Caki2 (cell line): ENCODE measurements at regions not wholly inside any gene's neighbourhood (a gene's known extent, or its start where the extent isn't known, plus 50 kb on each side); places are given as distances from the start of the nearest gene placed in this dataset.
"Not testable (repeated sequence)": the region's sequence is repeated elsewhere in the genome, so short reads cannot be mapped to it uniquely, and the experiment has no call there.

Experiments used
- DNase-seq: peaks from one replicate; pipeline ENCODE4 v3.0.0-alpha.2; 2015; ENCODE audit warnings: low read depth
- in situ Hi-C: cut with HindIII; loops from 2 replicates; pipeline ENCODE4 v1.10.0; 2016; ENCODE audit warnings: low sequenced_read_pairs, low pct_unique_long_range_greater_than_20kb, mixed read lengths

DNA sequence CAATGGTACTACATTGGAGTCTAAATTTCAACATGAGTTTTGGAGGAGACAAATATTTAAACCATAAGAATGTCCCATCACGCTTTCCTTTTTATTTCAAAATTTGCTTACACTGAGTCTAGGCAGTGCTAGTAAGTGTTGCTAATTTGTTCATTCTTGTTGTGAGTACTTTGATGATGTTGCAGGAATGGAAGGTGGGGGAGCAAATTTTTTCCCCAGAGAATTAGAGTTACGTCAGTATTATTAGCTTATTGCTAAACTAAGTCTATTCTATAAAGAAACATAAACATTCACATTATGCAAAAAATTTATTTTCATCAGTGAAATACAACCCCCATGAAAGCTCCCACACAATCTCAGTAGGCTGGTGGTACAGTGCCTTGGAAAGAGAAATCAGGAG, 88.0 kb downstream of the BLID start:
- in situ Hi-C loops: no loop called here

DNA sequence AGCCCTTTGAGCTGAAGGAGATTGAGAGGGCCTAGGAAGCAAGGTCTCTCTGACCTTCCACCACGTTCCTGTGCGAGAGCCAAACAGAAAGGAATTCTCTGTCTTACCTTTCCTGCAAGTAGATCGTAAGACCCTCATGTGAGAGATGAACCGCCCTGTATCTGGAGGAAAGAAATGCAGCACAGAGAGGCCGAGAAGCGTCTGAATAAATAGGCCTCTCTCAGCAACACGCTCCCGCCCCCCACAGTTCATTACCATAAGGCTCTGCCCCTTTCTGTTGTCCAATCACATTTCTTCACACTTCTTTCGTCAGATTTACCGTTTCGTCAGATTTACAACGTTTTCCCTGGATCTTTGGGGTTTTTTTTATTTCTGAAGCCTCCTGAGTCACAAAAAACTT, 90.3 kb downstream of the BLID start:
- in situ Hi-C loops: no loop called here
- DNase-seq: no peak

More for the DNA sequence above, 88.0 kb downstream of the BLID start:
- DNase-seq: no peak

- DNase-seq: no peak
- in situ Hi-C loops: no loop called here
Measured at GRCh38 chr11:122024278-122024677, 91.7 kb downstream of the BLID start.

DNA sequence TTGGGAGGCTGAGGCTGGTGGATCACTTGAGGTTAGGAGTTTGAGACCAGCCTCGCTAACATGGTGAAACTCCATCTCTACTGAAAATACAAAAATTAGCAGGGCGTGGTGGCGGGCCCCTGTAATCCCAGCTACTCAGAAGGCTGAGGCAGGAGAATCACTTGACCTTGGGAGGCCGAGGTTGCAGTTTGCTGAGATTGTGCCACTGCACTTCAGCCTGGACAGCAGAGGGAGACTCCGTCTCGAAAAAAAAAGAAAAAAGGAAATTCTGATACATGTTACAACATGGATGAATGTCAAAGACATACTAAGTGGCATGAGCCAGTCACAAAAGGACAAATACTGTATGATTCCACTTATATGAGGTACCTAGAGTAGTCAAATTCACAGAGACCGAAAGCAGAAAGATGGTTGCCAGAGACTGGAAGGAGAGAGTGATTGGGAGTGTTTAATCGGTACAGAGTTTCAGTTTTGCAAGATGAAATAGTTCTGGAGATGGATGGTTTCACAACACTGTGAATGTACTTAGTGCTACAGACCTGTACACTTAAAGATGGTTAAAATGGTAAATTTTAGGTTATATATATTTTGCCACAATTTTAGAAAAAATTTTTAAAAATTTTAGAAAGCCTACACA, 92.3 kb downstream of the BLID start:
- in situ Hi-C loops: no loop called here
- no peak for DNase-seq

- no peak for DNase-seq
- in situ Hi-C loops: no loop called here
Measured at GRCh38 chr11:122022646-122023045, 93.4 kb downstream of the BLID start.

- in situ Hi-C loops: no loop called here
- DNase-seq: no peak
Measured at GRCh38 chr11:122020902-122021301, 95.1 kb downstream of the BLID start.

- DNase-seq: no peak
- in situ Hi-C loops: no loop called here
Measured at GRCh38 chr11:122019908-122020694, 95.9 kb downstream of the BLID start.

DNA sequence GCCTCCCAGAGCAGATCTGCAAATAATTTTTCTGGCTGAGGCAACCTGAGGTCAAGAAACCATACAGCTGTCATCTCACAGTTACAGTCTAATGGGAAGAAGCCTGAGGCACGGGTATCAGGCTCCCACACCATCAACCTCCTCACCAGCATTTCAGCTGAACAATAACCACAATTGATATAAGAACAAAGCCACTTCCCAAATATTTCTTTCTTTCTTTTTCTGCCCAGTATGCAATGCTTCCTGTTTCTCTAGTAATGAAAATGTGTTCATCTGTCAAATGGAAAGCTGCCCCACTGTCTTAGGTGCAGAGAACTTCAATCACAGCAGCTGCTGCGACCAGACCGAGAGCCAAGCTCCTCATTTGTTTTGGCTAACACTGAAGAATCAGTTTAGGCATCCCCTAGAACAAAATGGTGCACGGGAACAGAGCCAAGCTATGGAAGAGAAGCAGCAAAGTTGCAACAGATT, 108.4 kb downstream of the BLID start:
- in situ Hi-C loops: no loop called here
- no peak for DNase-seq

DNA sequence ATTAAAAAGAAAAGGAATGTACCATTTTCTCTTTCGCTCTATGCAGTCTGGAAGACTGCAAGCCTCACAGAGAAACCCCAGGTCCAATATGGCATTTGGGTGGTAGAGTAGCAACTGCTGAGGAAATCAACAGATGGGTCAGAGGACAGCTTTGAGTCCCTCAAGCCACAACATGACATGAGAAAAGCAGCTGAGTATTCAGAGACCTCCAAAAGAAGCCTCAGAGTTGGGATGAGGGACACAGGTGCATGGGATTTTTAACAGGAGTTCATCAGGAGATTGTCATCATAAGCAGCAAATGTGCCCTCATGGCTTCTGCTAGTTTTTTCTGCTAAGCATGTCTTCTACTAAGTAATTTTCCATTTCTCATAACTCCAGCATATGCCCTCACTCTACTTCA, 111.6 kb downstream of the BLID start:
- no peak for DNase-seq
- in situ Hi-C loops: no loop called here

DNA sequence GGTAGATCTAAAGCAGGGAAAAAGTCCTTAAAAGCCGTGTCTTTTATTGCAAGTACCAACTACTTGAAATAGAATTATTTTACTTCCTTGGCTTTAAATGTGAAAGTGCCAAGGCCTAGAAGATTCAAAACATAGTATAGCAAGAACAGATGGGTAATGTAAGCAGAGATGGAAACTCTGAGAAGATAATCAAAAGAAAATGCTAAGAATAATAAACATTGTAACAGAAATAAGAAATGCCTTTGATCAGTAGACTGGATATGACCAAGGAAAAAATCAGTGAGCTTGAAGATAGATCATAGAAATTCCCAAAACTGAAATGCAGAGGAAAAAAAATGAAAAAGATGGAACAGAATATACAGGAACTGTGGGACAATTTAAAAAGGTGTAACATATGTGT, 113.1 kb downstream of the BLID start:
- in situ Hi-C loops: no loop called here
- DNase-seq: no peak

- in situ Hi-C loops: no loop called here
- DNase-seq: no peak
Measured at GRCh38 chr11:122002047-122002446, 114.0 kb downstream of the BLID start.

DNA sequence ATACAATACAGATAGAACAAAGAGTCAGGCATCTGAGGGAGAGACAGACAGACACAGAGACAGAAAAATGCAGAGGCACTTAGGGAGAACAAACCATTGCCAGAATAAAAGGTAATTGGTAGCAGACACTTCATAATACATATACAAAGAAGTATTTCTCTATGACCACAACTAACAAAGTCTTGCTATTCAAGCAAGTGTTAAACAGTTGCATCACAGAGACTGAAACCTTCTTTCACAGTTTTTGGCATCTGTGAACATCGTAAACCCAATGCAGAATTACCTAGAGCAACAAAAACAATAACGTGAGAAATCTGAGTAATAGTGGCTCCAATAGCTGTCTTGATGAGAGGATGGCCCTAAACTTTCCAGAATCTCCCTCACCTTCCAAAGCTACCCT, 116.4 kb downstream of the BLID start:
- in situ Hi-C loops: no loop called here
- no peak for DNase-seq

DNA sequence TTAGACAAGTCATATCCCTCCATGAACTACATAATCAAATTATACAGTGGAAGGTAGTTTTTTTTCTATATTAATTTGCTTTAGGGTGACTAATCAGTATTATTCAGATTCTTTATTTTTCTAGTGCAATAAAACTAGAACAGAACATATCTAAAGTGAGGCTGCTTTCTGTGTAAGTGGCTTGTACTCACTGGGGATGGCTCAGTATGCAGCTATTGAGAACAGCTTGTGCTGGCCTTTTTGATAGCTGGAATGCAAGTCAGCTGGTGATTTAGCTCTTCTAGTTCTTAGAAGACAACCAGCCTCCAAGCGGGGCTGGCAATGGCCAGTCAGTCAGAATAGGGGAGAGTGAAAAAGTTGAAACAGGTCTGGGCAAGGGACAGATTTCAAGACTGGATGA, 119.4 kb downstream of the BLID start:
- no peak for DNase-seq
- in situ Hi-C loops: no loop called here

- in situ Hi-C loops: no loop called here
- no peak for DNase-seq
Measured at GRCh38 chr11:121983901-121984300, 132.1 kb downstream of the BLID start.

- DNase-seq, in situ Hi-C loops: not testable (repeated sequence)
Measured at GRCh38 chr11:121977914-121978313, 138.1 kb downstream of the BLID start.

DNA sequence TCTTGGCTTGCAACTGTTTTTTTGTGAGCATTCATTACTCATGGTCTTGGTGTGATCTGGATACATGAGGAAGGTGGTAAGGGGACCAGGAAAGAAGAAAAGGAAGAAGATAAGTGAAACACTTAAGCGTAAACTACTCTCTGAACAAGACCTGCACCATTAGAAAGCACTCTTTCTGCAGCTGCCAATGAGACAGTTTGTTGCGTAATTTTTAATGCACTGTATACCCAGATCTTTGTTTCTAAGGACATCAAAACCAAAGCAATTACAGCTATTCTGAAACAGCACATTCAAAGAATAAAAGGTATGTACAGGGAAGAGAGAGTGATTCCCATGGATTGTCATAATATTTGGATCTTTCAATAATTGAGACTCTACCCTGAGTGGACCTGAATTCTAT, 147.4 kb downstream of the BLID start:
- no peak for DNase-seq
- in situ Hi-C loops: no loop called here

DNA sequence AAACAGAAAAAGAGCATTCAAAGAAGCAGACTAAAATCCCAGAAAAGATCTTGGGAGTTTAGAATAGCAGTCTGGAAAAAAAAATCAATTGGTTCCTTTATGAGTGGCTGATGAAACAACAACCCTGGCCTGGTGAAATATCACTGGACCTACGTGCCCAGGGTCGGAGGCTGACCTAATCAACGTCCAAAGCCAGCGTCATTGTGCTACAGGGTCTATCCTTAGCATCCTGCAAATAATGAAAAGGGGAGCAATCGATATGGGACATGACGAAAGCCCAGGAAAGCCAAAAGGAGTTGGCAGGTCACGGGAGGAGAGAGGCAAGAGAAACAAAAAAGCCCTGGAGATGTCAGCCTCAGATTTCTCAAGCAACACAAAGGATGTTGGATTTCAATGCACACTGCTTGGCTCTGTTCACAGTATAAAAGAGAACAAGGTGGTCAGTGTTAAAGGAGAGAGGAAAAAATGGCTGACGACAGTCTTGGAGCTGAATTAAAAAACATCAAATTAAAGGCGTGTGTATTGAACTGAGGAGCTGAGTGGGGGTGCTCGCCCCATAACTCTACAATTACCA, 148.8 kb downstream of the BLID start:
- no peak for DNase-seq
- in situ Hi-C loops: no loop called here

- in situ Hi-C loops: no loop called here
- no peak for DNase-seq
Measured at GRCh38 chr11:121965330-121965729, 150.7 kb downstream of the BLID start.

DNA sequence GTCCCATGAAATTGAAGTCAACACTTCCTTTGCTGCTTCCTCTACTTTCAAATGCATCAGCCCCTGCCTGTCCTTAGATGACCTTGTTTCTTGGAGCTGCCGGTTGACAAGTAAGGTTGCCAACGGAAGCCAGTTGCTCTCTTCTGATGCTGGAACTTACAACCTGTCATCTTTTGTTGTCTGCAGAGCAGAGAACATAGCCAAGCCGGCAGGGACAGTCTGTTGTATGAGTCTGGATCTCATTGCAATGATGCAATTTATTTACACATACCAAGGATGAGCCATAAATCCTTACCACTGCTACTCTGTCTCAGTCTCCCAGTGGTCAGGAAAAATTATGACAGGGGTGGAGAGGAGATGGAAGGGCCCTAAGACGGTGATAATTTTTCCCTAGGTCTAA, 151.4 kb downstream of the BLID start:
- in situ Hi-C loops: no loop called here
- no peak for DNase-seq

- DNase-seq, in situ Hi-C loops: not testable (repeated sequence)
Measured at GRCh38 chr11:121963846-121964245, 152.2 kb downstream of the BLID start.
